SW 1271 (cell line): ENCODE measurements at regions not wholly inside any gene's neighbourhood (a gene's known extent, or its start where the extent isn't known, plus 50 kb on each side); places are given as distances from the start of the nearest gene placed in this dataset.
A peak's percentile ranks its signal among the peaks of the same experiment; 100 is the strongest.

ENCODE experiments used
- DNase-seq, 2 experiments: peaks; one replicate each; lab custom pipeline; 2025; lab: John Stamatoyannopoulos, UW

GRCh38 chr7:54701982-54702381 is 57.0 kb downstream of the SEC61G start:
- DNase-seq: no peak

GRCh38 chr7:54699715-54700114 is 59.3 kb downstream of the SEC61G start:
- no peak for DNase-seq

- no peak for DNase-seq
These were observed 61.3 kb downstream of the SEC61G start for GRCh38 chr7:54697659-54698186.

- DNase-seq: no peak
These were observed 68.1 kb downstream of the SEC61G start for GRCh38 chr7:54690892-54691291.

GRCh38 chr7:54690050-54690443 is 69.0 kb downstream of the SEC61G start:
- no peak for DNase-seq

GRCh38 chr7:54689394-54690049 is 69.5 kb downstream of the SEC61G start:
- no peak for DNase-seq

GRCh38 chr7:54687462-54688212 is 71.4 kb downstream of the SEC61G start:
- no peak for DNase-seq

GRCh38 chr7:54680377-54681005 is 78.5 kb downstream of the SEC61G start:
- no peak for DNase-seq

GRCh38 chr7:54679490-54679817 is 79.6 kb downstream of the SEC61G start:
- no peak for DNase-seq

- no peak for DNase-seq
These were observed 80.1 kb downstream of the SEC61G start for GRCh38 chr7:54678763-54679489.

GRCh38 chr7:54674891-54675290 is 84.1 kb downstream of the SEC61G start:
- no peak for DNase-seq

- DNase-seq: no peak
These were observed 86.5 kb downstream of the SEC61G start for GRCh38 chr7:54672519-54672918.

- DNase-seq: peak in 1 of 2 experiments; percentile 33
These were observed 94.5 kb downstream of the SEC61G start for GRCh38 chr7:54664235-54665228.

- DNase-seq: no peak
These were observed 95.3 kb downstream of the SEC61G start for GRCh38 chr7:54663603-54664234.

GRCh38 chr7:54663186-54663585 is 95.8 kb downstream of the SEC61G start:
- DNase-seq: no peak

- DNase-seq: no peak
These were observed 96.3 kb downstream of the SEC61G start for GRCh38 chr7:54662701-54663100.

- no peak for DNase-seq
These were observed 105.1 kb downstream of the SEC61G start for GRCh38 chr7:54653905-54654304.

GRCh38 chr7:54643064-54643463 is 100.9 kb downstream of the VSTM2A start:
- no peak for DNase-seq

- DNase-seq: no peak
These were observed 95.7 kb downstream of the VSTM2A start for GRCh38 chr7:54637712-54638396.

- no peak for DNase-seq
These were observed 90.5 kb downstream of the VSTM2A start for GRCh38 chr7:54632696-54633095.
